Right cardiac atrium (tissue), 5 donors: ENCODE measurements at regions not wholly inside any gene's neighbourhood (a gene's known extent, or its start where the extent isn't known, plus 50 kb on each side); places are given as distances from the start of the nearest gene placed in this dataset.
A peak's percentile ranks its signal among the peaks of the same experiment; 100 is the strongest.

Experiments
- ATAC-seq, 2 donors: fragments of 200-7000 bp; cut with Tn5 transposase; one replicate each; pipeline versions ENCODE4 v1.8.0 to v1.9.1; 2020; ENCODE audit warnings: moderate library complexity in 2 of 2, mild to moderate bottlenecking in 1 of 2
- DNase-seq, 3 donors: peaks; one replicate each; pipeline ENCODE4 v3.0.0-alpha.2; 2020
- H3K27ac ChIP-seq: one replicate; pipeline ENCODE4 v1.5.1; 2013; ENCODE audit warnings: mild to moderate bottlenecking, low read length, control low read depth, moderate library complexity
- H3K27me3 ChIP-seq: one replicate; pipeline ENCODE4 v1.6.1; 2013; ENCODE audit not compliant: control insufficient read depth, insufficient read depth
- H3K4me1 ChIP-seq: one replicate; pipeline ENCODE4 v1.6.1; 2013; ENCODE audit warnings: low read length; ENCODE audit not compliant: control insufficient read depth, insufficient read depth
- H3K4me3 ChIP-seq: one replicate; pipeline ENCODE4 v1.5.1; 2013; ENCODE audit warnings: low read length, control low read depth
- H3K9me3 ChIP-seq: one replicate; pipeline ENCODE4 v1.6.1; 2013; ENCODE audit warnings: low read length; ENCODE audit not compliant: control insufficient read depth
- WGBS: extraction: QIAGEN DNeasy Blood & Tissue Kit; methylation state at CpG from one replicate; pipeline ENCODE4 v1.1.7; 2013; 5-methylcytosine and 5-hydroxymethylcytosine counted together
- intact Hi-C, 4 donors: fragments of 100-400 bp; cut with DNase I; formaldehyde crosslinking; loops; one replicate each; pipeline versions ENCODE4 v1.11.0 to v1.14.0; 2022 to 2023
- donor health status: healthy with polysubstance abuse.
- donor health status: DM: no; HTN: yes; CAD: no.
- donor health status: DM: no; HTN: no; CAD: no.
- donor health status: DM: no; HTN: yes; CAD: no; lungs with severe emphysema.
- donor health status: DM: yes; HTN: yes; CAD: no.

GRCh38 chr4:101500742-101501141 lies 153.4 kb upstream of the PPP3CA start:
- no peak overlapping the region for H3K27ac ChIP-seq
- H3K4me3 ChIP-seq: no peak overlapping the region
- DNase-seq (no peak), ATAC-seq (no peak)
- no peaks in the 10 kb centered on the region for H3K4me1 ChIP-seq
- H3K27me3 ChIP-seq: no peaks in the 10 kb centered on the region
- H3K9me3 ChIP-seq: no peaks in the 10 kb centered on the region
- intact Hi-C loops: no loop called here

DNA sequence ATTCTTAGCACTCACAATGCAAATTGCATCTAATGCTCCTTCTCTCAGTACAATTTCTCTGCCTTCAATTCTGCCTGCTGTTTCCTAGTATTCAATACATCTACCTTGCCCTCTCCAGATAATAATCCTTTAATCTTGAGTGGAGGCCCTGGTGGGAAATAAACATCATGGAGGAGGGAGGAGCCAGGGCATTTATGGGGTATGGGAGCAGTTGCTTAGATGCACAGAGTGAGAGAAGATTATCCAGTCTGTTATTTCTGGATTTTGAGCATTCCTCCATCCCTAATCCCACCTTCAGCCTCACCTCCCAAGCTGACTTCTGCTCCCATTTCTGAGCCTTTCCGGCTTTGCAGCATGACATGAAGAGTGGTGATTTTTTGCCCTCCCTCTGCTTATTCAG lies 127.9 kb upstream of the PPP3CA start:
- WGBS: 90% methylated on average over 1 of the region's 1 CpG
- no peak for ATAC-seq
- Histone ChIP-seq H3K4me3 (no peak overlapping the region), H3K27me3 (no peaks in the 10 kb centered on the region), H3K9me3 (no peaks in the 10 kb centered on the region), H3K27ac (no peak overlapping the region), H3K4me1 (no peaks in the 10 kb centered on the region)
- intact Hi-C loops: no loop called here
- DNase-seq: no peak

GRCh38 chr4:101471201-101471600 lies 123.9 kb upstream of the PPP3CA start:
- H3K27me3 ChIP-seq: no peaks in the 10 kb centered on the region
- no peak overlapping the region for H3K4me3 ChIP-seq
- ATAC-seq: no peak
- intact Hi-C loops: no loop called here
- no peaks in the 10 kb centered on the region for H3K9me3 ChIP-seq
- DNase-seq: no peak
- no peak overlapping the region for H3K27ac ChIP-seq
- no peaks in the 10 kb centered on the region for H3K4me1 ChIP-seq

- DNase-seq: no peak
Measured at GRCh38 chr4:101464596-101464995, 117.3 kb upstream of the PPP3CA start.

GRCh38 chr4:101458914-101459313 lies 111.6 kb upstream of the PPP3CA start:
- Histone ChIP-seq H3K27ac (no peak overlapping the region), H3K27me3 (no peaks in the 10 kb centered on the region), H3K9me3 (no peaks in the 10 kb centered on the region), H3K4me3 (no peak overlapping the region), H3K4me1 (no peaks in the 10 kb centered on the region)
- no peak for ATAC-seq
- DNase-seq: no peak
- intact Hi-C loops: no loop called here

More at GRCh38 chr4:101464596-101464995, 117.3 kb upstream of the PPP3CA start:
- ATAC-seq: no peak
- H3K27ac ChIP-seq: no peak overlapping the region
- no peaks in the 10 kb centered on the region for H3K9me3 ChIP-seq
- H3K4me3 ChIP-seq: no peak overlapping the region
- WGBS: 59% methylated on average over 2 of the region's 2 CpGs
- H3K4me1 ChIP-seq: no peaks in the 10 kb centered on the region
- intact Hi-C loops: no loop called here
- no peaks in the 10 kb centered on the region for H3K27me3 ChIP-seq

DNA sequence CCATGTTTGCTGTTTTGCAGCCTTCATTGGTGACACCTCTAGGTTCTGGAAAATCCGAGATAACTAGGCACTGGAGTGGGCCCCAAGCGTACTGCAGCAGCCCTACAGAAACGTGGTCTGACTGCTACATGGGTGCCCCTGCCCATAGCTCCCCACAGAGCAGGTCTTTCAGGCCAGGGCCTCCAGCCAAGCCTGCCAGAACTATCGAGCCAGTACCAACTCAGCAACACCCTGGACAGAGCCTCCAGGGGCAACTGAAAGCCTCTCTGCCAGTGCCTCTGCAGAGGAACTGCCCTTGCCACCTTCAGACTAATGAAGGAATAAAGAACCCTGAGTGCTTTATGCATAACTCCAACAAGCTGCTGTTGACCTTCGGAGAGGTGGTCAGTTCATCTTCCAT lies 111.1 kb upstream of the PPP3CA start:
- ATAC-seq (no peak), DNase-seq (no peak)
- no peaks in the 10 kb centered on the region for H3K9me3 ChIP-seq
- H3K4me1 ChIP-seq: no peaks in the 10 kb centered on the region
- no peak overlapping the region for H3K4me3 ChIP-seq
- intact Hi-C loops: no loop called here
- WGBS: 87% methylated on average over 5 of the region's 5 CpGs
- H3K27me3 ChIP-seq: no peaks in the 10 kb centered on the region
- no peak overlapping the region for H3K27ac ChIP-seq

DNA sequence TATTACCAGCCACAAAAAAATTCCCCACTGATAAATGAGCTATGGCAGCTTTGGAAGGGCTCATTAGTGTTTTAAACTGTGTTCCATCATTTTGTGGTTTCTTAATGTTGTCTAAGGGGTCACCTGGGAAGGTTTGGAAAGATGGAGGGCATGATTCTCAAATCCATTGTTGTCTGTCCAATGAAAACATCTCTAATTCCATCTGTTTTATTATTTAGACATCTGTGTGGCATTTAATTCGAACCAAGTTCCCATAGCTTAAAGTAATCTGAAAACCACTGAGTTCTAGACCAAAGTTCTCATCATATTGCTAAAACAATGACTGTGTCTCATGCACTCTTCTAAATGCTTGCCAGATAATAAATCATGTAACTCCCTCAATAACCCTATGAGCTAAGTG lies 103.8 kb upstream of the PPP3CA start:
- H3K27me3 ChIP-seq: no peaks in the 10 kb centered on the region
- WGBS: 48% methylated on average over 1 of the region's 1 CpG
- ATAC-seq: no peak
- no peak overlapping the region for H3K4me3 ChIP-seq
- intact Hi-C loops: no loop called here
- H3K4me1 ChIP-seq: no peaks in the 10 kb centered on the region
- DNase-seq: no peak
- H3K27ac ChIP-seq: no peak overlapping the region
- H3K9me3 ChIP-seq: no peaks in the 10 kb centered on the region

DNA sequence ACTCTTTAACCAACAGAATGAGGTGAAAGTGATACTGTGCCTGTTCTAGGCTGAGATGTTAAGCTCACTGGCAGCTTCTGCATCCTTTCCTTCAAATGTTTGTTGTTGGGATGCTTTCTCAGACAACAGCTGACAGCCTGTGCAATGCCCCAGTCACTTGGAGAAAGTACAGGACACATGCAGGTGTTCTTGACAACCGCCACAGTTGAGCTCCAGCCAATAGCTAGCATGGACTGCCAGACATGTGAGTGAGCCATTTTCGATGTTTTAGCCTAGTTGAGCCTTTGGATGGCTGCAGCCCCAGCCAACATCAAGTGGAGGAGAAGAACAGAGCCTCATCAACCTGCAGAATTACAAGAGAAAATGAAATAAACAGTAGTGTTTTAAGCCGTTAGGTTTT lies 94.1 kb upstream of the PPP3CA start:
- DNase-seq (no peak), ATAC-seq (no peak)
- H3K27me3 ChIP-seq: no peaks in the 10 kb centered on the region
- no peak overlapping the region for H3K4me3 ChIP-seq
- intact Hi-C loops: no loop called here
- no peaks in the 10 kb centered on the region for H3K9me3 ChIP-seq
- no peaks in the 10 kb centered on the region for H3K4me1 ChIP-seq
- no peak overlapping the region for H3K27ac ChIP-seq
- WGBS: 80% methylated on average over 3 of the region's 3 CpGs

DNA sequence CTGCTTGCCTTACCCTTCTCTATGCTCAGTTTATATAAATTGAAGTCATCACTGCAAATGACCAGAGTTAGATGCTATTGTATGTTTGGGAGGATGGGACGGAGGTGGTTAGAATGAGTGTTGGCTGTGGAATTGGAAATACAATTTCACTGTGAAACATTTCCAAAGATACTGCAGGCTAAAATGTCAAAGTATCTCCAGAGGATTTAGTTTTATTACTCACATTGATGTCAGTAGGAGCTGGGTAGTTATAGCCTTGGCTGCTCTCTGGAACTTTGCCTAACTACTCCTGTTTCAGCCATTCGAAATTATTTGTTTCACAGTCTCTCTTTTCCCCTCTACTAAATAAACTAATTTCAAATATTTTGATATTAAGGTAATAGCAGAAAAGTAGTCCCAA lies 92.6 kb upstream of the PPP3CA start:
- WGBS: 43% methylated on average over 2 of the region's 2 CpGs
- no peak overlapping the region for H3K4me3 ChIP-seq
- H3K4me1 ChIP-seq: no peaks in the 10 kb centered on the region
- ATAC-seq (peak; percentile 73 to 75), DNase-seq (no peak)
- H3K27ac ChIP-seq: no peak overlapping the region
- no peaks in the 10 kb centered on the region for H3K9me3 ChIP-seq
- no peaks in the 10 kb centered on the region for H3K27me3 ChIP-seq
- intact Hi-C loops: no loop called here

DNA sequence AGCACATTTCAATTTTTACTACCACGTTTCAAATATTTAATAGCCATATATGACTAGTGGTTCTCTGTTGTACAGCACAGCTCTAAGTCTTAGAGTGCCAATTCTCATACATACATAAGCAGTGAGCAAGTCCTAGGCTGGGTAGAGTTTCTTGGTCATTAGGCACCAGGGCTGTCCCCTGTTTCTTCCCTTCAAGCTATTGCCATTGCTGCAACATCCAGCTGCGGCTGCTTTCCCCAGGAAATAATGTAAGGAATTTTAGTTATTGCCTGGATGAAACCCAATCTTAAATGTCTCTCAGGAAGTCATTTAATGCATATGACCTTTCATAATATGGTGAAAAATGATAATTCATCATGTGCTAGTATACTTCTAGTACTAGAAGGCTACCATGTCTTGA lies 74.1 kb upstream of the PPP3CA start:
- no peak for ATAC-seq
- Histone ChIP-seq H3K27ac (no peak overlapping the region), H3K4me3 (no peak overlapping the region), H3K27me3 (no peaks in the 10 kb centered on the region), H3K9me3 (no peaks in the 10 kb centered on the region), H3K4me1 (peaks cover 2% of the 10 kb centered on the region)
- WGBS: 79% methylated on average over 2 of the region's 2 CpGs
- DNase-seq: no peak
- intact Hi-C loops: no loop called here

DNA sequence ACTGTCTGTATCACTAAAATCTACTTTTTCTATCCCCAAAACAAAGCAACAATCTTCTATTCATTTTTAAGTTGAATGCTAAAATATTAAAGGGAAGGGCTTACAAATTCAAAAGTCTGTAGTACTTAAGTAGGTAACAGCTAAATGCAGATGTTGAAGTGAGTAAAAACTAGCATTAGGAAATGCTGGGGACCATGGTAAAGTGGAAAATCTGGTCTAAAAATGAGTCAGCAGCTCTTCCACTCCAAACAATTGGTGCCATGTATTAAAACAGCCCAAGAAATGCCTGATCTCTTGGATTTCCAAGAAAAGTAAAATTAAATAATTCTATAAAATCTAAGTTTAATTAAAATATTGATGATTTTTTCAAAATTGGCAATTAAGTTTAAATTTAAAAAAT lies 73.3 kb upstream of the PPP3CA start:
- Histone ChIP-seq H3K27me3 (no peaks in the 10 kb centered on the region), H3K27ac (no peak overlapping the region), H3K9me3 (no peaks in the 10 kb centered on the region), H3K4me1 (peaks cover 2% of the 10 kb centered on the region), H3K4me3 (no peak overlapping the region)
- intact Hi-C loops: no loop called here
- ATAC-seq: no peak
- DNase-seq: no peak

DNA sequence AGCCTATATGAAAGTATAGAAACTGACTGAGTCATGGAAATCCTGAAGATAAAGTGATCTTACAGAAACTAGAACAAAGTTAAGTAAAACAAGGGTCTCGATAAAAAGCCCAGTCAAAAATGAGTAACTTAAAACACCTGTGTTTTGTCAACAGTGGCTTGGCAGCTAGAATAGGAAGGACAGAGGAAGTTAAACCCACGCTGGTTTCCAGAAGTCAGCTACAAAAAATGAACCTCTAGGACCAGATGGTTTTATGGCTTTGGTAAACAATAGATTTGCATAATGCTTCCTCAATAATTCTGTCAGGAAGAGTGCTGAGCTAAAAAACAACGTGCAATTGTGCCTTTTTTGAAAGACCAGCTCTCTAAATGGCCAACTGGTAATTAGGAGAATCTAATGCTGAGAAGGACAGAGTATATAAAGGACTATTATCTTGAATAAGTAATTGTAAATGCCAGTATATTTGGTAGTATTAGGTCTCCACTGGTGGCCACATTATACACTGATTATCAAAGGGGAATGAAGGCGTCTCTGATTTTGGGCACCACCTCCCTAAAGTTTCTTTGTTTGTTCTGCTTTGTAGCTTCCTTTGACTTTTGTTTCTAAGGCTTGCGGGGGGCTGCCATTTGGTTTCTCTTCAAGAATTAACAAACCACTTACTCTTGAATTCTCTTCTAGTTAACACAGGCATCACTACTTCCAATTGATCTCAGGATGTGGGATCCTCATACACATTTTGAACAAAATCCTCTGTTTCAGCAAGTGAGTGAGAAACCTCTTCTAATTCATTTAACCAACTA lies 72.2 kb upstream of the PPP3CA start:
- H3K4me3 ChIP-seq: no peak overlapping the region
- DNase-seq: no peak
- 27% methylated on average over 5 of the region's 5 CpGs for WGBS
- H3K9me3 ChIP-seq: no peaks in the 10 kb centered on the region
- no peaks in the 10 kb centered on the region for H3K27me3 ChIP-seq
- no peak for ATAC-seq
- no peak overlapping the region for H3K27ac ChIP-seq
- H3K4me1 ChIP-seq: peaks cover 2% of the 10 kb centered on the region
- intact Hi-C loops: no loop called here
